ENCODE measurements at regions not wholly inside any gene's neighbourhood (a gene's known extent, or its start where the extent isn't known, plus 50 kb on each side); places are given as distances from the start of the nearest gene placed in this dataset.

- TF ChIP-seq CTCF (conservative IDR thresholded peaks at IDR 0.05; ENCODE audit: low read length) (no peak), EZH2phosphoT487 (IDR thresholded peaks at IDR 0.05; ENCODE audit: borderline replicate concordance, low read depth, low read length) (no peak)
These were observed 796.0 kb downstream of the ROBO2 start for GRCh38 chr3:77835921-77836320.
